HEK293 (cell line): ENCODE measurements at regions not wholly inside any gene's neighbourhood (a gene's known extent, or its start where the extent isn't known, plus 50 kb on each side); places are given as distances from the start of the nearest gene placed in this dataset.

Source experiments
- CTCF ChIP-seq: fragments of 450-650 bp; formaldehyde crosslinking; IDR thresholded peaks from 2 replicates; pipeline ENCODE4 v1.5.1; 2016; ENCODE audit warnings: missing biosample characterization, missing genetic modification characterization
- ZNF529 ChIP-seq: fragments of 450-650 bp; formaldehyde crosslinking; IDR thresholded peaks from 2 replicates; pipeline ENCODE4 v1.5.1; 2017; ENCODE audit warnings: missing genetic modification characterization, missing biosample characterization; ENCODE audit not compliant: insufficient replicate concordance

DNA sequence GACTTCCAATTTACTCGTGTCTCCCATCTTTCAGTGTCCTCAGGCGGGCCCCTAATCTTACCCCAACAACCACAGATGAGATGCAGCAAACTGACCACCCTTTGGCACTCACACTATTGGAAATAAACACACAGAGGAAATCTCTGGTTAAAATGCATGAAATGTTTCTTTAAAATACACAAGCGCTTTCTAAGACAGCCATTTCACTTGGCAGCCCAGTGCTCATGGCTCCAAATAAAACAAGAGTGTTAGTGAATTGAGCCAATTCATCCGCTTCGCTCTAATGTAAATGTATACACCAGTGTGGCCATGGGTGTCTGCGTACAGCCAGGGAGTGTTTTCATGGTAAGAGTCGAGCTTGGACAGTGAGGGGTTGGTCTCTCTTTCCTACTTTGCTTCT is 282.9 kb downstream of the CLIC5 start:
- TF ChIP-seq CTCF (no peak), ZNF529 (tag by site-specific recombination) (no peak)
